DOHH2 (cell line): ENCODE measurements at regions not wholly inside any gene's neighbourhood (a gene's known extent, or its start where the extent isn't known, plus 50 kb on each side); places are given as distances from the start of the nearest gene placed in this dataset.

Experiments used
- H3F3A ChIP-seq: fragments of 200-600 bp; sonication (generic), shearing (Covaris generic); 2 replicates; pipeline ENCODE4 v1.6.0; 2016; ENCODE audit warnings: antibody characterized with exemption, mild to moderate bottlenecking; ENCODE audit not compliant: control insufficient read depth, insufficient read depth
- H3K27ac ChIP-seq: fragments of 200-600 bp; sonication (generic); 2 replicates; pipeline ENCODE4 v1.5.1; 2014; ENCODE audit warnings: low read depth, mild to moderate bottlenecking, low read length, moderate library complexity
- H3K27me3 ChIP-seq: fragments of 200-600 bp; sonication (generic); 2 replicates; pipeline ENCODE4 v1.6.1; 2014; ENCODE audit warnings: mild to moderate bottlenecking, low read length, mixed read lengths; ENCODE audit not compliant: control insufficient read depth
- H3K36me3 ChIP-seq: fragments of 200-600 bp; sonication (generic); 2 replicates; pipeline ENCODE4 v1.6.1; 2014; ENCODE audit warnings: mild to moderate bottlenecking, low read length, moderate library complexity, mixed read lengths; ENCODE audit not compliant: control insufficient read depth
- H3K4me1 ChIP-seq: fragments of 200-600 bp; sonication (generic); 2 replicates; pipeline ENCODE4 v1.6.1; 2014; ENCODE audit warnings: mild to moderate bottlenecking, low read length, mixed read lengths; ENCODE audit not compliant: control insufficient read depth
- H3K4me2 ChIP-seq: fragments of 200-600 bp; sonication (generic); 2 replicates; pipeline ENCODE4 v1.6.0; 2014; ENCODE audit warnings: mild to moderate bottlenecking, low read length, moderate library complexity
- H3K4me3 ChIP-seq: fragments of 200-600 bp; sonication (generic); 2 replicates; pipeline ENCODE4 v1.5.1; 2014; ENCODE audit warnings: mild to moderate bottlenecking, low read length, mixed read lengths
- H3K79me2 ChIP-seq: fragments of 200-600 bp; sonication (generic); 2 replicates; pipeline ENCODE4 v1.6.1; 2014; ENCODE audit warnings: mild to moderate bottlenecking, low read length, mixed read lengths; ENCODE audit not compliant: control insufficient read depth
- H3K9me2 ChIP-seq: fragments of 200-600 bp; sonication (generic); replicated peaks from 2 replicates; pipeline ENCODE4 v1.6.1; 2014; ENCODE audit warnings: mild to moderate bottlenecking, low read length, mixed read lengths; ENCODE audit not compliant: control insufficient read depth
- H3K9me3 ChIP-seq: fragments of 200-600 bp; sonication (generic); 2 replicates; pipeline ENCODE4 v1.6.1; 2014; ENCODE audit warnings: antibody characterized with exemption, low read length, mixed read lengths; ENCODE audit not compliant: control insufficient read depth, insufficient read depth
- H4K20me1 ChIP-seq: fragments of 200-600 bp; sonication (generic); 2 replicates; pipeline ENCODE4 v1.6.0; 2014; ENCODE audit warnings: low read depth, mild to moderate bottlenecking, antibody characterized with exemption, low read length, moderate library complexity; ENCODE audit not compliant: control insufficient read depth, insufficient read depth
- EZH2phosphoT487 ChIP-seq: fragments of 200-600 bp; sonication (generic); IDR thresholded peaks from 2 replicates; pipeline ENCODE4 v1.6.1; 2017; ENCODE audit warnings: borderline replicate concordance, mild to moderate bottlenecking, antibody characterized with exemption, low read length, moderate library complexity, mixed read lengths
- TF ChIP-seq, protein P1 (sequence below): fragments of 200-600 bp; sonication (generic); IDR thresholded peaks from one replicate; pipeline ENCODE4 v1.5.1; 2014; ENCODE audit warnings: antibody characterized with exemption, mild to moderate bottlenecking, low read depth, low read length; ENCODE audit not compliant: poor library complexity, severe bottlenecking

DNA sequence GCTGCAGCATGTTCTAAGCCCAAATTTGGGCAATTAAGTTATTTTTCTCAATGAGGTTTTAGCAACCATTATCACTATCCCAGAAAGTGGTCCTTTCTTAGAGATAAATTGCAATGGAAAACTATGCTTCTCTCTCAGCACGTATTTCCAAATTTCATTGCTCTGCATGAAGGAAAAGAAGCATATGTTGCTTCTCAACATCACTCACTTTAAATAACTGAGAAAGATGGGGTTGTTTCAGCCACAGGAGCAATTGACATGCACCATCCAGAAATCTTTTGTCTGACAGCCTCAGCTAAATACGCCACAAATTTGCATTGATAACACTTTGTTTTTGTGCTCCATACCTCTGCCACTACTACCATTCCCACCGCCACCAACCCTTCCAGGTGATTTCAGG lies 157.6 kb upstream of the PKN2 start:
- Histone ChIP-seq H3K9me3 (no peaks in the 10 kb centered on the region), H3K27ac (no peak overlapping the region), H3K4me2 (no peak overlapping the region), H3F3A (no peaks in the 10 kb centered on the region), H3K4me3 (no peak overlapping the region), H3K36me3 (no peaks in the 10 kb centered on the region), H3K4me1 (no peaks in the 10 kb centered on the region), H4K20me1 (no peaks in the 10 kb centered on the region), H3K9me2 (no peaks in the 10 kb centered on the region), H3K79me2 (no peaks in the 10 kb centered on the region), H3K27me3 (no peaks in the 10 kb centered on the region; the same call in 1 of the 2 replicates)
- no peak for TF ChIP-seq EZH2phosphoT487
- TF ChIP-seq, protein P1, sequence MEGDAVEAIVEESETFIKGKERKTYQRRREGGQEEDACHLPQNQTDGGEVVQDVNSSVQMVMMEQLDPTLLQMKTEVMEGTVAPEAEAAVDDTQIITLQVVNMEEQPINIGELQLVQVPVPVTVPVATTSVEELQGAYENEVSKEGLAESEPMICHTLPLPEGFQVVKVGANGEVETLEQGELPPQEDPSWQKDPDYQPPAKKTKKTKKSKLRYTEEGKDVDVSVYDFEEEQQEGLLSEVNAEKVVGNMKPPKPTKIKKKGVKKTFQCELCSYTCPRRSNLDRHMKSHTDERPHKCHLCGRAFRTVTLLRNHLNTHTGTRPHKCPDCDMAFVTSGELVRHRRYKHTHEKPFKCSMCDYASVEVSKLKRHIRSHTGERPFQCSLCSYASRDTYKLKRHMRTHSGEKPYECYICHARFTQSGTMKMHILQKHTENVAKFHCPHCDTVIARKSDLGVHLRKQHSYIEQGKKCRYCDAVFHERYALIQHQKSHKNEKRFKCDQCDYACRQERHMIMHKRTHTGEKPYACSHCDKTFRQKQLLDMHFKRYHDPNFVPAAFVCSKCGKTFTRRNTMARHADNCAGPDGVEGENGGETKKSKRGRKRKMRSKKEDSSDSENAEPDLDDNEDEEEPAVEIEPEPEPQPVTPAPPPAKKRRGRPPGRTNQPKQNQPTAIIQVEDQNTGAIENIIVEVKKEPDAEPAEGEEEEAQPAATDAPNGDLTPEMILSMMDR = no peak

DNA sequence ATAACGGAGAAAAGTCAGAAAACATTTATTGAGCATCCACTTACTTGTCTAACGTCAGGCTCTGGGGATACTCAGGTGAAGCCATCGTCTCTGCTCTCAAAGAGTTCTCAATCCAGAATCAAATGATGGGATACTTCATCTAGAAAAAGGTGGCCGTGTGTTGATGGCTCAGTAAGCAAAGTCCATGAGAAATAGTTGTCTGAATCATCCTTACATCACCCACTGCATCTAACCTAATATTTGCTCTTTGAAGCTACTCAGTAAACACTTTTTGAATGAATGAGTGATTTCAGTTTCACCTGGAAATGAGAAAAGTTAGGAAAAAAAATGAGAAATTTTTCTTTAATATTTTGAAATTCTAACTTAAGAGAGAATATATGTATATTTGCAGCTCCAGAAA lies 155.3 kb upstream of the PKN2 start:
- Histone ChIP-seq H3F3A (no peaks in the 10 kb centered on the region), H3K4me1 (no peaks in the 10 kb centered on the region), H4K20me1 (no peaks in the 10 kb centered on the region), H3K27ac (no peak overlapping the region), H3K9me2 (no peaks in the 10 kb centered on the region), H3K4me3 (no peak overlapping the region), H3K9me3 (no peaks in the 10 kb centered on the region), H3K27me3 (no peaks in the 10 kb centered on the region; the same call in 1 of the 2 replicates), H3K36me3 (no peaks in the 10 kb centered on the region), H3K79me2 (no peaks in the 10 kb centered on the region), H3K4me2 (no peak overlapping the region)
- TF ChIP-seq, protein P1 = no peak
- no peak for TF ChIP-seq EZH2phosphoT487

GRCh38 chr1:88529581-88529980 lies 154.5 kb upstream of the PKN2 start:
- Histone ChIP-seq H3K27ac (no peak overlapping the region), H3K27me3 (no peaks in the 10 kb centered on the region; the same call in 1 of the 2 replicates), H3K9me2 (no peaks in the 10 kb centered on the region), H4K20me1 (no peaks in the 10 kb centered on the region), H3F3A (no peaks in the 10 kb centered on the region), H3K4me1 (no peaks in the 10 kb centered on the region), H3K36me3 (no peaks in the 10 kb centered on the region), H3K4me2 (no peak overlapping the region), H3K9me3 (no peaks in the 10 kb centered on the region), H3K79me2 (no peaks in the 10 kb centered on the region), H3K4me3 (no peak overlapping the region)
- TF ChIP-seq, protein P1 = no peak
- no peak for TF ChIP-seq EZH2phosphoT487
